ENCODE measurements at regions not wholly inside any gene's neighbourhood (a gene's known extent, or its start where the extent isn't known, plus 50 kb on each side); places are given as distances from the start of the nearest gene placed in this dataset.

DNA sequence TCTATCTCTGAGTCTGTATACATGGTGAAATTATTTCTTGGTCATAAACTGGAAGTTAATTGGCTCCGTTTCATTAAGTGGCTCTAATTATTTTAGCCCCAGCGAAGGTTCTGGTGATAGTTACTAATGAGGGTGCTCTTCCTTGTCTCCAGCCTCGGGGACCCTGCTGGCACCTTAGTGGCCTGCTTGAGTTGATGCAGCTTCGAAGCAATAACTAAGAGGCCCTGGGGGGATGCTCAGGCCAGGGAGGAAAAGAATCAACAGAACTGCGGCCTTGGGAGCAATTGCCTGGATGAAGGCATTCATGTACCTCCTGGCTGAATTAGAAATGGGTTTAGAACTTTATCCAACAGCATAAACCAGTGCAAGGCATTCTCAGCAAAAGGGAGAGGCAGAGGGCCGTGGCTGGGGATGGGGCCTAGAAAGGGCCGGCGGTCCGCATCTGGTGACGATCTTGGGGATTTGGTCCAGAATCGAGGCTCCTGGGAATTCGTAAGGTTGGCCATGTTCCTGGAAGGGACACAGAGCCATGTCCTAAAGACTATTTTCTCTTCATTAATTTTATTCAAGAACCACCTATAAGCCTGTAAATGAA, 100.0 kb upstream of the AJAP1 start:
- no peak for DNase-seq (ENCODE audit: extremely low spot score)
- Histone ChIP-seq H3K36me3 (ENCODE audit: insufficient read depth) (no peaks in the 10 kb centered on the region), H3K4me3 (ENCODE audit: low read depth, low read length) (no peak overlapping the region), H3K4me1 (ENCODE audit: insufficient read depth) (no peaks in the 10 kb centered on the region), H3K27ac (ENCODE audit: low read depth) (no peak overlapping the region)
- 75% methylated on average over 12 of the region's 12 CpGs for WGBS

DNA sequence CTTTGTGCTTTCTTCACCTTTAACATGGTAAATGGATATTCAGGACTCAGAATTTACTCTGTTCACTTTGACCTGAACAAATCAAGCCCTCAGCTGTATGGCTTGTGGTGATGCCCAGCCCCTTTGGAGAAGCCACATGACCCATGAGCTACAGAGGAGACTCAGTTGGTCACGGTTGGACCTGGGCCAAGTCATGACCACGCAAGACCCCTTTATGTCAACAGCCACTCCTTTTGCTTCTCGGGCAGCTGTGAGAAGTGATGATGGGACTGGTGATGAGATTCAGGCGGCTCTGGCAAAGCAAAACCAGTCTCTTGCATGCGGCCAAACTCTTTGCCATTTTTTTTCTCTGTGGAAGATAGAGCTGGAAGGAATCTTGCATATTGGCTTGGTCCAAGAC, 96.5 kb upstream of the AJAP1 start:
- H3K27ac ChIP-seq (ENCODE audit: low read depth): no peak overlapping the region
- H3K4me3 ChIP-seq (ENCODE audit: low read depth, low read length): no peak overlapping the region
- H3K4me1 ChIP-seq (ENCODE audit: insufficient read depth): no peaks in the 10 kb centered on the region
- H3K36me3 ChIP-seq (ENCODE audit: insufficient read depth): no peaks in the 10 kb centered on the region
- WGBS: 60% methylated on average over 5 of the region's 5 CpGs
- no peak for DNase-seq (ENCODE audit: extremely low spot score)

DNA sequence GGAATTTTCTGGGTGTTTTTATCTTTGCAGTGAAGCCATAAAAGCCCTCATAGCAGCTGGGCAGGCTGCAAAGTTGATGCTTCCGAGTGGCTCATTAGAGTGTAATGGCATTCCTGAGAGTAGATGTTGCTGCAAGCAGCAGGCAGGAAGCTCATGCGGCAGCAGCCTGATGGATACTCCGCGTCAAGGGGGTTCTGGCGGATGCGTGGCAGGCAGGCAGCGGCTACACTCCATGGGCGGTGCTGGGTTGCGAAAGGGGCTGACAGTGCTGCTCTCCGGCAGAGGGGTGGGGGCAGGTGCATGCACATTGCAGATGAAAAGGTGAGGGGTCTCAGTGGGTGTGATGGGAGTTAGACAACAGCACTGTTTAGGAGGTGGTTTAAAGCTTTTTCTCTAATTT, 93.2 kb upstream of the AJAP1 start:
- Histone ChIP-seq H3K4me1 (ENCODE audit: insufficient read depth) (no peaks in the 10 kb centered on the region), H3K4me3 (ENCODE audit: low read depth, low read length) (no peak overlapping the region), H3K27ac (ENCODE audit: low read depth) (no peak overlapping the region), H3K36me3 (ENCODE audit: insufficient read depth) (no peaks in the 10 kb centered on the region)
- DNase-seq (ENCODE audit: extremely low spot score): no peak
- 11% methylated on average over 10 of the region's 10 CpGs for WGBS

DNA sequence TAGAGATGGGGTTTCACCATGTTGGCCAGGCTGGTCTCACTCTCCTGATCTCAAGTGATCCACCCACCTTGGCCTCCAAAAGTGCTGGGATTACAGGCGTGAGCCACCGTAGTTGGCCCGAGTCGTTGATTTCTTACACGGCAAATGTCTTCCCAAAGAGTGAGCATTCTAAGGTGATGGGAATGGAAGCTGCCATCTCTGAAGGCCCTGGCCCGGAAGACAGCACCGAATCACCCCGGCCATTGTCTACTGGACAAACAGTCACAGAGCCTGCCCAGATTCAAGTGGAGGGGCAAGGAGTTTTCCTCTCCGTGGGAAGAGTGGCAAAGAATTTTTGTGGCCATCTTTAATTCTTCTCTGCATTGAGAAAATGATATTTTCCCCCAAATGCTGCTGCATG, 92.1 kb upstream of the AJAP1 start:
- DNase-seq (ENCODE audit: extremely low spot score): no peak
- no peak overlapping the region for H3K4me3 ChIP-seq (ENCODE audit: low read depth, low read length)
- no peaks in the 10 kb centered on the region for H3K4me1 ChIP-seq (ENCODE audit: insufficient read depth)
- H3K27ac ChIP-seq (ENCODE audit: low read depth): no peak overlapping the region
- 94% methylated on average over 9 of the region's 9 CpGs for WGBS
- no peaks in the 10 kb centered on the region for H3K36me3 ChIP-seq (ENCODE audit: insufficient read depth)

DNA sequence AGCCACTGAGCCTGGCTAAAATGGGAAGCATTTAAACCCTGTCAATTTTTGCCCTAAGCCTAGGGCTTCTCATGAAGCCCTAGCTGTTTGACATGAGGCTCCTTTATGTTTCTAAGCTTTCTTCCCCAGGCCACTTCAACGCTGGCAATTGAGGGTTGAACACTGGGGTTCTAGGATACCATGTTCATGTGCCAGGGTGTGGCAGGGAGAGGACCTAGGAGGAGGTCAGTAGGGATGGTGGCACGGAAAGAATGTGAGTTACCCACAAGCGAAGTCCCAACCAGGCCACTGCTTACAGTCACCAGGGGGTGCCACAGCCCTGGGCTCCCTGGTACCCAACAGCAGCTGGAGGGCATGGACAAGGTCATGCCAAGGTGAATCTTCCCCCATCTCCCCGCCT, 90.8 kb upstream of the AJAP1 start:
- Histone ChIP-seq H3K36me3 (ENCODE audit: insufficient read depth) (no peaks in the 10 kb centered on the region), H3K4me3 (ENCODE audit: low read depth, low read length) (no peak overlapping the region), H3K4me1 (ENCODE audit: insufficient read depth) (no peaks in the 10 kb centered on the region), H3K27ac (ENCODE audit: low read depth) (no peak overlapping the region)
- WGBS: 84% methylated on average over 4 of the region's 4 CpGs
- DNase-seq (ENCODE audit: extremely low spot score): no peak

DNA sequence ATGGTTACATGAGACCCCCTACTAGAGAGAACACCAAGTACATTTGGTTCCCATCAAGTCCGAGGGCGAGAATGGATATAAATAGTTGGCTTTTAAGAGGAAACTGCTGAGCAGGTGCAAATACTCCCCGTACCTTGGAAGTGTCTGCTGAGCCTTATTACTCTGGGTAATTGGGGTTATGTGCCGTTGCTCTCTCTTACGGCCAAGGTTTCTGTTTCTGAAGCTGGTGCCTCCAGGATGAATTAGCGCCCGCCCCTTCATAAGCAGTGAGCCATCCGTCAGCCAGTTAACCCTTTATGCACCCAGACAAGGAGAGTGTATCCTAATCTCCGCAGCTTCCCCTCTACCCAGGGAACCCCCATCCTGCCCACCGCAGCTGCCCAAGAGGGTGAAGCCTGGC, 90.4 kb upstream of the AJAP1 start:
- Histone ChIP-seq H3K4me1 (ENCODE audit: insufficient read depth) (no peaks in the 10 kb centered on the region), H3K4me3 (ENCODE audit: low read depth, low read length) (no peak overlapping the region), H3K36me3 (ENCODE audit: insufficient read depth) (no peaks in the 10 kb centered on the region), H3K27ac (ENCODE audit: low read depth) (no peak overlapping the region)
- 23% methylated on average over 10 of the region's 10 CpGs for WGBS
- no peak for DNase-seq (ENCODE audit: extremely low spot score)

DNA sequence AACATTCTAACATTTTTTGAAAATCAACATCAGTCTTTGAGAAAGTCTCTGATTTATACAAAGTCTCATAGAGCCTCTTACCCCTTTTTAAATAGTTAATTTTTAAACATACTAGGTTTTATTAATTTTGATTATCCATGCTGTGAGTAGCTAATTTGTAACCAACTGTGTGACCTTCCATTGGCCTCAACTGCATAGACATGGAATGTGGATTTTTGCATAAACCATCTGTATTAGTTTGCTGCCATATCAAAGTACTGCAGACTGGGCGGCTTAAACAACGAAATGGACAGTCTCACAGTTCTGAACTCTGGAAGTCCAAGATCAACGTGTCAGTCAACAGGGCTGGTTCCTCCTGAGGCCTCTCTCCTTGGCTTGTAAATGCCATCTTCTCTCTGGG, 89.2 kb upstream of the AJAP1 start:
- Histone ChIP-seq H3K27ac (ENCODE audit: low read depth) (no peak overlapping the region), H3K4me3 (ENCODE audit: low read depth, low read length) (no peak overlapping the region), H3K4me1 (ENCODE audit: insufficient read depth) (no peaks in the 10 kb centered on the region), H3K36me3 (ENCODE audit: insufficient read depth) (no peaks in the 10 kb centered on the region)
- 62% methylated on average over 3 of the region's 3 CpGs for WGBS
- no peak for DNase-seq (ENCODE audit: extremely low spot score)

DNA sequence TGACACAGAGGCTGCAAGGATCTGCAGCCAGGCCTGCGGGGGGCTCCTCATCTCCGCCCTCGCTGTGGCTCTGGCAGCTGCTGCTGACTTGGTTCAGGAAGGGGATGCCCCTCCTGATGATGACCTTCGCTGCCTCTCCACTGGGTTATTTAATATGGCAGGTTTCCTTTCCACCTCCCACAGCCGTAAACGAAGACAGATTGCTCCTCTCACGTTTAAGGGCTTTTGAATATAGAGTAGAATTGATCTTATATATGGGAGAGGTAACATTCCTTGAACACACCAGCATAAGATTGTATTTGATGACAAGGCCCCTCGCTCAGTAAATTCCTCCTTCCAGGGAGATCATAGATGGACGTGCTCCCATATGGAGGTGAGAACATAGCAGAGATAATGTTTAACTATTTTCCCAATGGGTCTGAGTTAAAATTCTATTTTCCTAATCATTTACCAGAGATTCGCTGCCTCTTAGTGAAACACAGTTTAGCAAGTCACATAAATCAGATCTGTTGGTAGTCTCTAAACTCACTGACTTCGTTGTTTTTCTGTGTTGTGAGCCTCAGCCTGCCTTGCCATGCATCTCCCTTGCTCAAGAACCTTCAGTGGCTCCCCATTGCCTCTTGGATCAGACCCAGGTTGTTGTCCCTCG, 88.5 kb upstream of the AJAP1 start:
- DNase-seq (ENCODE audit: extremely low spot score): no peak
- Histone ChIP-seq H3K27ac (ENCODE audit: low read depth) (no peak overlapping the region), H3K4me1 (ENCODE audit: insufficient read depth) (no peaks in the 10 kb centered on the region), H3K36me3 (ENCODE audit: insufficient read depth) (no peaks in the 10 kb centered on the region), H3K4me3 (ENCODE audit: low read depth, low read length) (no peak overlapping the region)
- 61% methylated on average over 12 of the region's 12 CpGs for WGBS

DNA sequence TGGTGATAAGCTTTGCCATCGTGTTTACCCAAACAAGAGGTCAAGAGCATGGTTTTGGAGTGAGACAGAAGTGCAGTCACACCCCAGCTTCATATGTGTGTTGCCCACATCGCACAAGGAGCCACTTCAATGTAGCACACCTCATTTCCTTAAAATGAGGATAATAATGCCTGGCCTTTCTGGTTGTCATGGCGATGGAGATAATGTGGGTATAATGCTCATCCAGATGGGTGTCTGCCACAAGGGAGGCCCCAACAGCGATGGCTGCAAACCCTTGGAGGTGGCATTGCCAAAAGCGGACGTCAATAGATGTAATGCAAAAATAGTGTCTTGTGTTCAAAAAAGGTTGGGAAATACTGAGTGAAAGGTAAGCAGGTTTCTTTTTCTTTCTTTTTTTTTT, 83.1 kb upstream of the AJAP1 start:
- no peak overlapping the region for H3K27ac ChIP-seq (ENCODE audit: low read depth)
- H3K36me3 ChIP-seq (ENCODE audit: insufficient read depth): no peaks in the 10 kb centered on the region
- no peak for DNase-seq (ENCODE audit: extremely low spot score)
- no peaks in the 10 kb centered on the region for H3K4me1 ChIP-seq (ENCODE audit: insufficient read depth)
- 81% methylated on average over 6 of the region's 6 CpGs for WGBS
- H3K4me3 ChIP-seq (ENCODE audit: low read depth, low read length): no peak overlapping the region

DNA sequence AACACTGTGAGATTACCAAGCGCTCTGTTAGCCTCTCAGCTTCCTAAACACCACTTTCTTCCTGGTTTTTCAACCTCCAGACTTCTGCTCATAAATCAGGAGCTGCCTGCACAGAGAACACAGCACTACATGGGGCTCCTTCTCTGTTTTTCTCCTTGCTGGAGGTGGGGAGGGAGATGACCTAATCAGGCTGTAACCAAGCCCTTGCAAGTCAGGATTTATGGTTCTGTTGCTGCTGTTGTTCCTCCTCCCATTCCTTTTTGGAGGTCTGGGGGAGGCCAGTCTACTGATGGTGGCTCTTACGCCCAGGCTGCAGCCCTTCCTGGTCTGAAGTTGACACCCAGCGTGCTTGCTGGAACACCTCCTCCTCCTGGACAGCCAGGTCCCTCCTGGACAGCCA, 80.9 kb upstream of the AJAP1 start:
- Histone ChIP-seq H3K27ac (ENCODE audit: low read depth) (no peak overlapping the region), H3K4me1 (ENCODE audit: insufficient read depth) (no peaks in the 10 kb centered on the region), H3K36me3 (ENCODE audit: insufficient read depth) (no peaks in the 10 kb centered on the region), H3K4me3 (ENCODE audit: low read depth, low read length) (no peak overlapping the region)
- 54% methylated on average over 3 of the region's 3 CpGs for WGBS
- no peak for DNase-seq (ENCODE audit: extremely low spot score)

DNA sequence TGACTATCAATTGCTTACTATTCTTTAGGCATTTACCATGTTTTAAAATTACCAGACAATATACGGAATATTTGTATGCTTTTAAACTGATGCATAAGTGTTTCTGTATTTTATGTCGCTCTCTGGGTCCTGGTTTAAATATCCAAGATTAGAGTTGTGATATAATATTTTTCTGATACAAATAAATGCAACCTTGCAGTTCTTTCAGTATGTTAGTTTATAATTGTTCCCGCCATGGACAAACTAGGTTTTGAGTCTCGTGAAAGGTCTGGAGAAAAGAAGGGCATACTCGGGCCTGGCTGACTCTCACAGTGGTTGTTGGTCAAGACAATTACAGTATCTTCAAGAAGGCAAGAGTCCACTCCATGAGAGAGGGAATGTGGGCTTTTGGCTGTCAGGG, 72.6 kb upstream of the AJAP1 start:
- WGBS: 74% methylated on average over 5 of the region's 5 CpGs
- Histone ChIP-seq H3K4me3 (ENCODE audit: low read depth, low read length) (no peak overlapping the region), H3K36me3 (ENCODE audit: insufficient read depth) (no peaks in the 10 kb centered on the region), H3K4me1 (ENCODE audit: insufficient read depth) (no peaks in the 10 kb centered on the region), H3K27ac (ENCODE audit: low read depth) (no peak overlapping the region)
- no peak for DNase-seq (ENCODE audit: extremely low spot score)

DNA sequence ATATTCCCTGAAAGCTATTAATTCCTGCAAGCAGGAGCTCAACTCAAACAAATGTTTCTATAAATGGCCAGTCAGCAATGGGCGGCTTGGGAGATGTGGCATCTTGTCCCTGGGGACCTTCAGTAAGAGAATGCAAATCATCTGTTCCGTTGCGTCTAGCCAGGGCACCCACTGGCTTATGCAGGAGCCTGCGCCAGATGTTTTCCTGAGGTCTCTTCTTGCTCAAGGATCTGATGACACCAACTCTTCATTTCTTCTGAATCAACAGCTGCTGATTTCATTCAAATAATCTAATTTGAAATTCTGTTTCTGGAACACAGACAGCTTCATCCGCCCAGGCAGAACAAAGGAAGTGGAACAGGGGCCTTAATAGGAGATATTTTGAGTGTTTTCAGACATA, 70.0 kb upstream of the AJAP1 start:
- 67% methylated on average over 5 of the region's 5 CpGs for WGBS
- H3K36me3 ChIP-seq (ENCODE audit: insufficient read depth): no peaks in the 10 kb centered on the region
- no peak overlapping the region for H3K4me3 ChIP-seq (ENCODE audit: low read depth, low read length)
- no peak for DNase-seq (ENCODE audit: extremely low spot score)
- no peaks in the 10 kb centered on the region for H3K4me1 ChIP-seq (ENCODE audit: insufficient read depth)
- H3K27ac ChIP-seq (ENCODE audit: low read depth): no peak overlapping the region

DNA sequence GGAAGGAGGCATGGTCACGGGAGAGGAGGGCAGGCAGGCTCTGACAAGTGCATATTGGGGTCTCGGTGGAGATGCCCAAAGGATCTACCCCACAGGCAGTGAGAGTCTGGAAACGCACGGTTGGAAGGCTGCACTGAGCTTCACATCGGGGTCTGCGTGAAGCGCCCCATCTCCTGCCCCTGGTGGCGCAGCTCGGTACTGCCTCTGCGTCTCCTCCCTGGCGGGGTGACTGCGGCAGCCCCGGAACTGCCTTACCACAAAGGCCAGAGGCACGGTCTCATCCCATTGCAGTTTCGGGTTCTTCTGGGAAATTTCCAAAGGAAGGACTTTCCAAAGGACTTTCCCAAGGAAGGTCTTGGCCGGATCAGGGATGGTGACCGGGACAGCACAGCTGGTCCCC, 69.2 kb upstream of the AJAP1 start:
- Histone ChIP-seq H3K27ac (ENCODE audit: low read depth) (no peak overlapping the region), H3K4me1 (ENCODE audit: insufficient read depth) (no peaks in the 10 kb centered on the region), H3K4me3 (ENCODE audit: low read depth, low read length) (no peak overlapping the region), H3K36me3 (ENCODE audit: insufficient read depth) (no peaks in the 10 kb centered on the region)
- WGBS: 18% methylated on average over 17 of the region's 17 CpGs
- no peak for DNase-seq (ENCODE audit: extremely low spot score)

DNA sequence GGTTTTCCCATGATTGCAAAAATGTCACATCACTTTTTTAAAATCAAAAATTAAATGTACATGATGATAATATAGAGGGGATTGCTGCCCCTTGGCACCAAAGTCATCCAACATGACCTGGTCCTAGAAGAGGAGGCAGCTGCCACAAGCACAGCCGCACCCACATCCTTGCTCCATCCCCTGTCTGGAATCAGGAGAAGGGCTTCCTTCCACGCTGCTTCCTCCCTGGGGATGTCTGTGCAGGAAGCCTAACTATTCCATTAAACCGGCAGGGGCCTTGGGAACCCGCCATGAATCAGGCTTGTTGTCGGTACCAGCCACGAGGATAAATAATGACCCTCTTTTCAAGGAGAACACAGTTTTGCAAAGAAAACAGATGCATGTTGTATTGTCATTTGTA, 68.7 kb upstream of the AJAP1 start:
- WGBS: 47% methylated on average over 6 of the region's 6 CpGs

More for the DNA sequence above, 68.7 kb upstream of the AJAP1 start:
- no peak overlapping the region for H3K4me3 ChIP-seq (ENCODE audit: low read depth, low read length)
- DNase-seq (ENCODE audit: extremely low spot score): no peak
- H3K36me3 ChIP-seq (ENCODE audit: insufficient read depth): no peaks in the 10 kb centered on the region
- no peak overlapping the region for H3K27ac ChIP-seq (ENCODE audit: low read depth)
- H3K4me1 ChIP-seq (ENCODE audit: insufficient read depth): no peaks in the 10 kb centered on the region

All from urinary bladder (tissue), 3 donors.